ENCODE measurements at regions not wholly inside any gene's neighbourhood (a gene's known extent, or its start where the extent isn't known, plus 50 kb on each side); places are given as distances from the start of the nearest gene placed in this dataset.

DNA sequence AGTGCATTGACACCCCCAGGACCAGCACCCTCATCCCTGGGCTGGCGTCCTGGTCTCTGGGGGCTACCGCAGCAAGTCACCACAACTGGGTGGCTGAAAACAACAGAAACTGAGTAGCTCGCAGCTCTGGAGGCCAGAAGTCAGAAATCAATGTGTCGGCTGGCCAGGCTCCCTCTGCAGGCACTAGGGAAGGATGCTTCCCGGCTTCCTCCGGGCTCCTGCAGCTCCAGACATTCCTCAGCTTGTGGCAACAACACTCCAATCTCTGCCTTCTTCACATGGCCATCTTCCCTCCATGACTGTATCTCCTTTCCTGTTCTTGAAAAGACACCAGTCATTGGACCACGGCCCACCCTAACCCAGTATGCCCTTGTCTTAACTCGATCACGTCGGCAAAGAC, 224.2 kb downstream of the NPHP4 start:
- TF ChIP-seq, protein P1, sequence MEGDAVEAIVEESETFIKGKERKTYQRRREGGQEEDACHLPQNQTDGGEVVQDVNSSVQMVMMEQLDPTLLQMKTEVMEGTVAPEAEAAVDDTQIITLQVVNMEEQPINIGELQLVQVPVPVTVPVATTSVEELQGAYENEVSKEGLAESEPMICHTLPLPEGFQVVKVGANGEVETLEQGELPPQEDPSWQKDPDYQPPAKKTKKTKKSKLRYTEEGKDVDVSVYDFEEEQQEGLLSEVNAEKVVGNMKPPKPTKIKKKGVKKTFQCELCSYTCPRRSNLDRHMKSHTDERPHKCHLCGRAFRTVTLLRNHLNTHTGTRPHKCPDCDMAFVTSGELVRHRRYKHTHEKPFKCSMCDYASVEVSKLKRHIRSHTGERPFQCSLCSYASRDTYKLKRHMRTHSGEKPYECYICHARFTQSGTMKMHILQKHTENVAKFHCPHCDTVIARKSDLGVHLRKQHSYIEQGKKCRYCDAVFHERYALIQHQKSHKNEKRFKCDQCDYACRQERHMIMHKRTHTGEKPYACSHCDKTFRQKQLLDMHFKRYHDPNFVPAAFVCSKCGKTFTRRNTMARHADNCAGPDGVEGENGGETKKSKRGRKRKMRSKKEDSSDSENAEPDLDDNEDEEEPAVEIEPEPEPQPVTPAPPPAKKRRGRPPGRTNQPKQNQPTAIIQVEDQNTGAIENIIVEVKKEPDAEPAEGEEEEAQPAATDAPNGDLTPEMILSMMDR (IDR thresholded peaks at IDR 0.05; ENCODE audit: borderline replicate concordance, extremely low read depth, low read length, poor library complexity, severe bottlenecking), result no peak
- no peak for TF ChIP-seq EZH2 (IDR thresholded peaks at IDR 0.05; ENCODE audit: borderline replicate concordance, low read depth, low read length, severe bottlenecking)
